SIG-M5 treated with dmso at 0.1 percent for 504 hours (cell line): ENCODE measurements at regions not wholly inside any gene's neighbourhood (a gene's known extent, or its start where the extent isn't known, plus 50 kb on each side); places are given as distances from the start of the nearest gene placed in this dataset.
"Not testable (repeated sequence)": the region's sequence is repeated elsewhere in the genome, so short reads cannot be mapped to it uniquely, and the experiment has no call there.

Source experiments
- DNase-seq: peaks from one replicate; lab custom pipeline; 2025; ENCODE audit not compliant: unreplicated experiment; lab: John Stamatoyannopoulos, UW

GRCh38 chr4:56575820-56576429 lies 70.3 kb downstream of the ARL9 start:
- peak; percentile 38 for DNase-seq

- not testable (repeated sequence) for DNase-seq
Observed at GRCh38 chr4:56592417-56592816, 86.8 kb downstream of the ARL9 start.
